NCI-H69 (cell line): ENCODE measurements at regions not wholly inside any gene's neighbourhood (a gene's known extent, or its start where the extent isn't known, plus 50 kb on each side); places are given as distances from the start of the nearest gene placed in this dataset.
"Not testable (repeated sequence)": the region's sequence is repeated elsewhere in the genome, so short reads cannot be mapped to it uniquely, and the experiment has no call there.

Source experiments
- DNase-seq: peaks from one replicate; lab custom pipeline; 2025; lab: John Stamatoyannopoulos, UW

GRCh38 chr1:116185161-116185701 is 74.0 kb downstream of the MAB21L3 start:
- DNase-seq, result no peak

GRCh38 chr1:116189481-116189880 is 78.3 kb downstream of the MAB21L3 start:
- no peak for DNase-seq

GRCh38 chr1:116191294-116191693 is 80.1 kb downstream of the MAB21L3 start:
- DNase-seq, result no peak

- no peak for DNase-seq
Measured at GRCh38 chr1:116193768-116194167, 82.6 kb downstream of the MAB21L3 start.

- no peak for DNase-seq
Measured at GRCh38 chr1:116194568-116194967, 83.4 kb downstream of the MAB21L3 start.

- DNase-seq, result no peak
Measured at GRCh38 chr1:116195077-116195868, 84.1 kb downstream of the MAB21L3 start.

- DNase-seq, result not testable (repeated sequence)
Measured at GRCh38 chr1:116200343-116200742, 89.1 kb downstream of the MAB21L3 start.

- DNase-seq, result no peak
Measured at GRCh38 chr1:116201911-116202310, 90.7 kb downstream of the MAB21L3 start.

GRCh38 chr1:116203181-116203723 is 92.1 kb downstream of the MAB21L3 start:
- peak; percentile 44 for DNase-seq

- no peak for DNase-seq
Measured at GRCh38 chr1:116203920-116204319, 92.7 kb downstream of the MAB21L3 start.

- DNase-seq, result no peak
Measured at GRCh38 chr1:116205941-116206679, 94.9 kb downstream of the MAB21L3 start.

GRCh38 chr1:116207126-116207735 is 96.0 kb downstream of the MAB21L3 start:
- no peak for DNase-seq

- DNase-seq, result no peak
Measured at GRCh38 chr1:116208136-116208535, 96.9 kb downstream of the MAB21L3 start.

GRCh38 chr1:116211294-116211693 is 100.1 kb downstream of the MAB21L3 start:
- no peak for DNase-seq

- peak; percentile 33 for DNase-seq
Measured at GRCh38 chr1:116218922-116219321, 107.7 kb downstream of the MAB21L3 start.

GRCh38 chr1:116219651-116220434 is 108.6 kb downstream of the MAB21L3 start:
- DNase-seq, result no peak

GRCh38 chr1:116224111-116224510 is 112.9 kb downstream of the MAB21L3 start:
- DNase-seq, result peak; percentile 19

- peak; percentile 10 for DNase-seq
Measured at GRCh38 chr1:116224561-116224960, 113.4 kb downstream of the MAB21L3 start.

- DNase-seq, result peak; percentile 14
Measured at GRCh38 chr1:116226017-116226416, 114.8 kb downstream of the MAB21L3 start.

- no peak for DNase-seq
Measured at GRCh38 chr1:116228511-116228910, 117.3 kb downstream of the MAB21L3 start.

- DNase-seq, result no peak
Measured at GRCh38 chr1:116230712-116231111, 119.5 kb downstream of the MAB21L3 start.
